Uterus (tissue), 2 donors: ENCODE measurements at regions not wholly inside any gene's neighbourhood (a gene's known extent, or its start where the extent isn't known, plus 50 kb on each side); places are given as distances from the start of the nearest gene placed in this dataset.

ENCODE experiments used
- POLR2A ChIP-seq, 2 donors: fragments of 450-650 bp; IDR thresholded peaks; one replicate each; pipeline ENCODE4 v1.6.1; 2016; ENCODE audit warnings: antibody characterized with exemption in 2 of 2, mild to moderate bottlenecking in 1 of 2, moderate library complexity in 1 of 2
- TF ChIP-seq, protein P1 (sequence below), 4 experiments: fragments of 200-600 bp in 2 of 4; fragments of 450-650 bp in 2 of 4; sonication (generic) in 2 of 4; IDR thresholded peaks; one replicate each; pipeline ENCODE4 v1.5.1; 2016 to 2019; ENCODE audit warnings: antibody characterized with exemption in 4 of 4, mild to moderate bottlenecking in 2 of 4, moderate library complexity in 1 of 4

DNA sequence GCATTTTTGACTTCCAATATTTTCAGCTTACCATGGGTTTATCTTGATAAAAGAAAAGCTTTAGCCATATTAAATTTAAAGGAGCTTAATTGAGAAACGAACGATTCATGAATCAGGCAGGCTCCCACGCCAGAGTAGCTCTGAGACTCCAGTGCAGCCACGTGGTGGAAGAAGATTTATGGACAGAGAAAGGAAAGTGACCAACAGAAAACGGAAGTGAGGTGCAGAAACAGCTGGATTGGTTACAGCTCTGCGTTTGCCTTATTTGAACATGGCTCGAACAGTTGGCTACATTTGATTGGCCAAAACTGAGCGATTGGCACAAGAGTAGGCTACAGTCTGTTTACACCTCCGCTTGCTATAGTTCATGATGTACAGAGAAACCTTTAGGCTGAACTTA lies 395.4 kb downstream of the GATA3 start:
- TF ChIP-seq, protein P1, sequence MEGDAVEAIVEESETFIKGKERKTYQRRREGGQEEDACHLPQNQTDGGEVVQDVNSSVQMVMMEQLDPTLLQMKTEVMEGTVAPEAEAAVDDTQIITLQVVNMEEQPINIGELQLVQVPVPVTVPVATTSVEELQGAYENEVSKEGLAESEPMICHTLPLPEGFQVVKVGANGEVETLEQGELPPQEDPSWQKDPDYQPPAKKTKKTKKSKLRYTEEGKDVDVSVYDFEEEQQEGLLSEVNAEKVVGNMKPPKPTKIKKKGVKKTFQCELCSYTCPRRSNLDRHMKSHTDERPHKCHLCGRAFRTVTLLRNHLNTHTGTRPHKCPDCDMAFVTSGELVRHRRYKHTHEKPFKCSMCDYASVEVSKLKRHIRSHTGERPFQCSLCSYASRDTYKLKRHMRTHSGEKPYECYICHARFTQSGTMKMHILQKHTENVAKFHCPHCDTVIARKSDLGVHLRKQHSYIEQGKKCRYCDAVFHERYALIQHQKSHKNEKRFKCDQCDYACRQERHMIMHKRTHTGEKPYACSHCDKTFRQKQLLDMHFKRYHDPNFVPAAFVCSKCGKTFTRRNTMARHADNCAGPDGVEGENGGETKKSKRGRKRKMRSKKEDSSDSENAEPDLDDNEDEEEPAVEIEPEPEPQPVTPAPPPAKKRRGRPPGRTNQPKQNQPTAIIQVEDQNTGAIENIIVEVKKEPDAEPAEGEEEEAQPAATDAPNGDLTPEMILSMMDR (IDR thresholded peaks at IDR 0.05), result no peak
- no peak for TF ChIP-seq POLR2A (IDR thresholded peaks at IDR 0.05)
